ENCODE measurements at regions not wholly inside any gene's neighbourhood (a gene's known extent, or its start where the extent isn't known, plus 50 kb on each side); places are given as distances from the start of the nearest gene placed in this dataset.

GRCh38 chr1:38242506-38242905, 195.9 kb upstream of the POU3F1 start:
- TF ChIP-seq CTCF (IDR thresholded peaks at IDR 0.05 in 8 of 11, conservative IDR thresholded peaks at IDR 0.05 in 3 of 11) (no peak), POLR2A (IDR thresholded peaks at IDR 0.05) (no peak), POLR2AphosphoS5 (IDR thresholded peaks at IDR 0.05) (no peak)

Measured in spleen (tissue), 7 donors.